Bronchial epithelial cell (primary cell): ENCODE measurements at regions not wholly inside any gene's neighbourhood (a gene's known extent, or its start where the extent isn't known, plus 50 kb on each side); places are given as distances from the start of the nearest gene placed in this dataset.

Experiments used
- DNase-seq: peaks from one replicate; pipeline ENCODE4 v3.0.0-alpha.2; 2010; ENCODE audit warnings: low read depth
- FAIRE-seq: peaks from 2 replicates; lab custom pipeline; 2011; peaks lifted over from hg19 to GRCh38; lab: Jason Lieb, UNC
- H3K27me3 ChIP-seq: 2 replicates; pipeline ENCODE4 v1.5.1; 2011; ENCODE audit warnings: low read length; ENCODE audit not compliant: control insufficient read depth, insufficient read depth
- H3K36me3 ChIP-seq: 2 replicates; pipeline ENCODE4 v1.5.1; 2011; ENCODE audit warnings: low read length; ENCODE audit not compliant: control insufficient read depth, insufficient read depth
- H3K4me3 ChIP-seq: 2 replicates; pipeline ENCODE4 v1.5.1; 2011; ENCODE audit warnings: mild to moderate bottlenecking, low read depth, low read length, control low read depth
- TF ChIP-seq, protein P1 (sequence below): IDR thresholded peaks from 2 replicates; pipeline ENCODE4 v1.5.1; 2011; ENCODE audit warnings: mild to moderate bottlenecking, moderate library complexity, low read length, control low read depth, inconsistent platforms; ENCODE audit not compliant: insufficient read depth, severe bottlenecking

DNA sequence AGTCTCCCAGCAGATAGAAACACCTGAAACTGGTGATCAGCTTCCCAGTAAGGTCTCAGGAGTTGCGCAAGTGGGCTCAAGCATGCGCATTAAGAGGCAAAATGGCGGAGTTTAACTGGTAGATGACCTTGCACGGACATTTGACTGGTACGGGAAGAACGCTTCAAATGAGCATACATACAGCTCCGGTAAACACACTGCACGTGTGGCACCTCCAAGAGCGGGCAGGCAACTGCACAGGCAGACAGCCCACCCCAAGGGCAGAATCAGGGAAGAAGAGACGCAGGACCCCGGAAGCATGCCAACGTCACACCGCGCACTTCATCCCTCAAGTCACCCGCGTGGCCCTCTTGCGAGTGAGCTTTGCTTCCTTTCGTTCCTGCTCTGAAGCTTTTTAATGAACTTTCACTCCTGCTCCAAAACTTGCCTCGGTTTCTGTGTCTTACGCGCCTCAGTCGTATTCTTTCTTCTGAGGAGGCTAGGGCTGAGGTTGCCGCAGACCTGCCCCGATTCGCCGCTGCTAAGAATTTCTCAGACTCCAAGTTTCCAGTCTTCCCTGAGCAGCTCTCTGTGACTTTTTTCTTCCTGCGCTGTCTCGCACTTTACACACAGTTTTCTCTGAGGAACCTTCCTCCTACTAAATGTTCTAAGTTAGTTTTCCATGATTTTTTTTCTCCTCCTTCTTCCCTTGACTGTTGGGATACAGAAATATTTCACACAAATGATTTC is 180.7 kb upstream of the ZFP42 start:
- Histone ChIP-seq H3K36me3 (no peaks in the 10 kb centered on the region), H3K27me3 (no peaks in the 10 kb centered on the region), H3K4me3 (peak overlapping the region; percentile 23)
- DNase-seq (no peak), FAIRE-seq (no peak)
- TF ChIP-seq, protein P1, sequence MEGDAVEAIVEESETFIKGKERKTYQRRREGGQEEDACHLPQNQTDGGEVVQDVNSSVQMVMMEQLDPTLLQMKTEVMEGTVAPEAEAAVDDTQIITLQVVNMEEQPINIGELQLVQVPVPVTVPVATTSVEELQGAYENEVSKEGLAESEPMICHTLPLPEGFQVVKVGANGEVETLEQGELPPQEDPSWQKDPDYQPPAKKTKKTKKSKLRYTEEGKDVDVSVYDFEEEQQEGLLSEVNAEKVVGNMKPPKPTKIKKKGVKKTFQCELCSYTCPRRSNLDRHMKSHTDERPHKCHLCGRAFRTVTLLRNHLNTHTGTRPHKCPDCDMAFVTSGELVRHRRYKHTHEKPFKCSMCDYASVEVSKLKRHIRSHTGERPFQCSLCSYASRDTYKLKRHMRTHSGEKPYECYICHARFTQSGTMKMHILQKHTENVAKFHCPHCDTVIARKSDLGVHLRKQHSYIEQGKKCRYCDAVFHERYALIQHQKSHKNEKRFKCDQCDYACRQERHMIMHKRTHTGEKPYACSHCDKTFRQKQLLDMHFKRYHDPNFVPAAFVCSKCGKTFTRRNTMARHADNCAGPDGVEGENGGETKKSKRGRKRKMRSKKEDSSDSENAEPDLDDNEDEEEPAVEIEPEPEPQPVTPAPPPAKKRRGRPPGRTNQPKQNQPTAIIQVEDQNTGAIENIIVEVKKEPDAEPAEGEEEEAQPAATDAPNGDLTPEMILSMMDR = no peak

GRCh38 chr4:187826725-187827124 is 168.8 kb upstream of the ZFP42 start:
- FAIRE-seq (no peak), DNase-seq (no peak)
- H3K36me3 ChIP-seq = no peaks in the 10 kb centered on the region
- TF ChIP-seq, protein P1 = no peak
- H3K27me3 ChIP-seq = no peaks in the 10 kb centered on the region
- H3K4me3 ChIP-seq = no peak overlapping the region

GRCh38 chr4:187827631-187828030 is 167.9 kb upstream of the ZFP42 start:
- no peaks in the 10 kb centered on the region for H3K36me3 ChIP-seq
- DNase-seq (no peak), FAIRE-seq (no peak)
- TF ChIP-seq, protein P1 = no peak
- H3K4me3 ChIP-seq = no peak overlapping the region
- no peaks in the 10 kb centered on the region for H3K27me3 ChIP-seq

DNA sequence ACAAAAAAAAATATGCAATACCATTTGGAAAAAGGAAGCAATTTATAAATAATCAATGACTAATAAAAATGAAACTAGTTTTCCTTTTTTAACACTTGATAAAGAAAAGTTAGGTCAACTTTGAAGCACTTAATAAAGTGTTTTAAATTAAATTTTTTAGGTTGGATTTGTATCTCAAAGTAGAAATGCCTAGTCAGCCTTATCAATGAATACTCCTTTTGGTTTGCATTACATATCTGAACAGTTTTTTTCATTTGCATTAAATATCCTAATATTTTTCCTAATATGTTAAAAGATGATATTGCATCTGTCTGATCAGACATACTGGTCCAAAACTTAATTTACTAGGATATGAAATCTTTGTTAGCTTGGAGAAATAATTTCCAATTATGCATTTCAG is 155.8 kb upstream of the ZFP42 start:
- DNase-seq (no peak), FAIRE-seq (no peak)
- H3K27me3 ChIP-seq = no peaks in the 10 kb centered on the region
- no peak overlapping the region for H3K4me3 ChIP-seq
- no peaks in the 10 kb centered on the region for H3K36me3 ChIP-seq
- TF ChIP-seq, protein P1 = no peak

DNA sequence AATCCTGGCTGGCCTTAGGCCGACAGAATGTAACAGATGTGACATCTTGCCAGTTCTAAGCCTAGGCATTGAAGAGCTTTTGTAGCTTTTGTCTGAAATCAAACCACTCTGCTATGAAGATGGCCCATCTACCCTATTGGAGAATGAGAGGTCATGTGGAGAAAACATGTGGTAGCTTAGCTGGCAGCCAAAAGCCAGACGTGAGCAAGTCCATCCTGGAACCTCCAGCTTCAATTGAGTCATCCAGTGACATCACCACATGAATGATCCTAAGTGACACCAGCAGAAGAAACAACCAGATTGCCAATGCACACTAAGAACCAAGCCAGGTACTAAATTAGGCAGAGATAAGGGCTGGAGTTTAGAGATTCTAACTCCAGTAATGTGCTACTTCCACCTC is 154.8 kb upstream of the ZFP42 start:
- Histone ChIP-seq H3K4me3 (no peak overlapping the region), H3K36me3 (no peaks in the 10 kb centered on the region), H3K27me3 (no peaks in the 10 kb centered on the region)
- TF ChIP-seq, protein P1 = no peak
- peak; percentile 8 for DNase-seq
- no peak for FAIRE-seq

DNA sequence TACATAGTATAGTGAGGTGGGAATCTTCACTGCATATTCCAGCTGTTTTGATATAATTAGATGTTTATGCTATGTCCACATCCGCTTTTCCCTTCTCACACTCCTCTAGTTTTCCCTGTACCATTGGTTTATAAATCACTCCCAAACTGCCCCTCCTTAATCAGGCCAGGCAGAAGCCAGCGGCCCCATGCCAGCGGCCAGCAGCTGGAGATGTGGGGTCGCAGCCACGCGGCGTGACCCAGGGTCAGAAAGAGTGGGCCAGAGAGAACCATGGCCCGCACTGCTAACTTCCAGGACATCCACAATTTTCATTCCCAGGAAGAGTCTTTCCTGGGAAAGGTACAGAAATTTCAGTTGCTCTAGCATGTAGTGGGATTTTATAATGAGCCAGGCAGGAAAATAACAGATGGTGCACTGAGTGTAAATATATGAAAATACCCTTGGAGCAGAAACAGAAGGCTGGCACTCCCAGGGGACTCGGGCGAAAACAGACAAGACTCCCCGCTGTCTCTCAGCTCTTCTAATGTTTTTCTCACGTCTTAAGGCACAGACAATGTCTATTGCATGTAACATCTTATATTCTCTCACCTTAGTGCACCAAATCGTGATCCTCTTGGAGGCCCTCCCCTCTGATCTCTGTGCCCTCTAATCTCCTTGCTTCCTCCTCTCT is 145.9 kb upstream of the ZFP42 start:
- Histone ChIP-seq H3K27me3 (no peaks in the 10 kb centered on the region), H3K36me3 (no peaks in the 10 kb centered on the region), H3K4me3 (no peak overlapping the region)
- DNase-seq (no peak), FAIRE-seq (no peak)
- TF ChIP-seq, protein P1 = no peak
